ENCODE measurements at regions not wholly inside any gene's neighbourhood (a gene's known extent, or its start where the extent isn't known, plus 50 kb on each side); places are given as distances from the start of the nearest gene placed in this dataset.

GRCh38 chr18:25496544-25496943 lies 144.6 kb upstream of the ZNF521 start:
- H3K27me3 ChIP-seq (ENCODE audit: control insufficient read depth, insufficient read depth, low read length) = no peaks in the 10 kb centered on the region
- H3K9me3 Mint-ChIP-seq = peaks cover 3 to 5% of the 10 kb centered on the region in 2 donors
- H3K4me3 Mint-ChIP-seq = no peak overlapping the region
- no peaks in the 10 kb centered on the region for H3K36me3 Mint-ChIP-seq
- H3K4me1 Mint-ChIP-seq = no peaks in the 10 kb centered on the region
- no peak for DNase-seq
- no peak overlapping the region for H3K27ac ChIP-seq (ENCODE audit: low read length)
- H3K27me3 Mint-ChIP-seq (ENCODE audit: low read depth in 2 of 2) = peaks cover 0 to 33% of the 10 kb centered on the region in 2 donors
- no peaks in the 10 kb centered on the region for H3K4me1 ChIP-seq (ENCODE audit: control insufficient read depth, insufficient read depth, low read length)
- intact Hi-C loops (cut with micrococcal nuclease) = no loop called here
- WGBS (ENCODE audit: insufficient coverage) = 56% methylated on average over 2 of the region's 2 CpGs
- no peak for TF ChIP-seq CTCF (IDR thresholded peaks at IDR 0.05)
- H3K36me3 ChIP-seq (ENCODE audit: control insufficient read depth, insufficient read depth, low read length) = no peaks in the 10 kb centered on the region
- H3K27ac Mint-ChIP-seq = no peak overlapping the region
- no peaks in the 10 kb centered on the region for H3K9me3 ChIP-seq (ENCODE audit: control insufficient read depth, insufficient read depth, low read length)
- H3K4me3 ChIP-seq (ENCODE audit: low read length) = no peak overlapping the region
- no peak for ATAC-seq

- TF ChIP-seq CTCF (IDR thresholded peaks at IDR 0.05) = no peak
Measured at GRCh38 chr18:25495606-25496005, 143.6 kb upstream of the ZNF521 start.

GRCh38 chr18:25494888-25495287 lies 142.9 kb upstream of the ZNF521 start:
- DNase-seq (no peak), ATAC-seq (no peak)
- Mint-ChIP-seq H3K27ac (no peak overlapping the region), H3K9me3 (peaks cover 5% of the 10 kb centered on the region in 2 donors), H3K27me3 (ENCODE audit: low read depth in 2 of 2) (peaks cover 0 to 50% of the 10 kb centered on the region in 2 donors), H3K4me3 (no peak overlapping the region), H3K4me1 (no peaks in the 10 kb centered on the region), H3K36me3 (no peaks in the 10 kb centered on the region)
- Histone ChIP-seq H3K27me3 (ENCODE audit: control insufficient read depth, insufficient read depth, low read length) (no peaks in the 10 kb centered on the region), H3K27ac (ENCODE audit: low read length) (no peak overlapping the region), H3K36me3 (ENCODE audit: control insufficient read depth, insufficient read depth, low read length) (no peaks in the 10 kb centered on the region), H3K4me3 (ENCODE audit: low read length) (no peak overlapping the region), H3K4me1 (ENCODE audit: control insufficient read depth, insufficient read depth, low read length) (no peaks in the 10 kb centered on the region), H3K9me3 (ENCODE audit: control insufficient read depth, insufficient read depth, low read length) (no peaks in the 10 kb centered on the region)
- no CpG with 5 or more reads among the region's 1 CpG for WGBS (ENCODE audit: insufficient coverage)
- intact Hi-C loops (cut with micrococcal nuclease) = no loop called here
- TF ChIP-seq CTCF (IDR thresholded peaks at IDR 0.05) = no peak

More at GRCh38 chr18:25495606-25496005, 143.6 kb upstream of the ZNF521 start:
- Histone ChIP-seq H3K27ac (ENCODE audit: low read length) (no peak overlapping the region), H3K4me1 (ENCODE audit: control insufficient read depth, insufficient read depth, low read length) (no peaks in the 10 kb centered on the region), H3K4me3 (ENCODE audit: low read length) (no peak overlapping the region), H3K27me3 (ENCODE audit: control insufficient read depth, insufficient read depth, low read length) (no peaks in the 10 kb centered on the region), H3K9me3 (ENCODE audit: control insufficient read depth, insufficient read depth, low read length) (no peaks in the 10 kb centered on the region), H3K36me3 (ENCODE audit: control insufficient read depth, insufficient read depth, low read length) (no peaks in the 10 kb centered on the region)
- ATAC-seq = no peak
- H3K4me1 Mint-ChIP-seq = no peaks in the 10 kb centered on the region
- peaks cover 0 to 43% of the 10 kb centered on the region in 2 donors for H3K27me3 Mint-ChIP-seq (ENCODE audit: low read depth in 2 of 2)
- H3K9me3 Mint-ChIP-seq = peaks cover 5% of the 10 kb centered on the region in 2 donors
- DNase-seq = no peak
- H3K36me3 Mint-ChIP-seq = no peaks in the 10 kb centered on the region
- H3K4me3 Mint-ChIP-seq = no peak overlapping the region
- no peak overlapping the region for H3K27ac Mint-ChIP-seq
- WGBS (ENCODE audit: insufficient coverage) = 56% methylated on average over 1 of the region's 1 CpG
- intact Hi-C loops (cut with micrococcal nuclease) = no loop called here

GRCh38 chr18:25493401-25493800 lies 141.4 kb upstream of the ZNF521 start:
- H3K27me3 Mint-ChIP-seq (ENCODE audit: low read depth in 2 of 2) = peaks cover 0 to 50% of the 10 kb centered on the region in 2 donors
- intact Hi-C loops (cut with micrococcal nuclease) = no loop called here

More at GRCh38 chr18:25493401-25493800, 141.4 kb upstream of the ZNF521 start:
- Histone ChIP-seq H3K27me3 (ENCODE audit: control insufficient read depth, insufficient read depth, low read length) (no peaks in the 10 kb centered on the region), H3K4me3 (ENCODE audit: low read length) (no peak overlapping the region), H3K4me1 (ENCODE audit: control insufficient read depth, insufficient read depth, low read length) (no peaks in the 10 kb centered on the region), H3K36me3 (ENCODE audit: control insufficient read depth, insufficient read depth, low read length) (no peaks in the 10 kb centered on the region), H3K9me3 (ENCODE audit: control insufficient read depth, insufficient read depth, low read length) (no peaks in the 10 kb centered on the region), H3K27ac (ENCODE audit: low read length) (no peak overlapping the region)
- Mint-ChIP-seq H3K4me3 (no peak overlapping the region), H3K36me3 (no peaks in the 10 kb centered on the region), H3K27ac (no peak overlapping the region), H3K4me1 (no peaks in the 10 kb centered on the region), H3K9me3 (peaks cover 3 to 5% of the 10 kb centered on the region in 2 donors)
- ATAC-seq (no peak), DNase-seq (no peak)
- no peak for TF ChIP-seq CTCF (IDR thresholded peaks at IDR 0.05)

All from natural killer cell (primary cell).